ELR (cell line): ENCODE measurements at regions not wholly inside any gene's neighbourhood (a gene's known extent, or its start where the extent isn't known, plus 50 kb on each side); places are given as distances from the start of the nearest gene placed in this dataset.
"Not testable (repeated sequence)": the region's sequence is repeated elsewhere in the genome, so short reads cannot be mapped to it uniquely, and the experiment has no call there.

Source experiments
- DNase-seq: peaks from one replicate; pipeline ENCODE4 v3.0.0-alpha.2; 2015; ENCODE audit warnings: low read depth

DNA sequence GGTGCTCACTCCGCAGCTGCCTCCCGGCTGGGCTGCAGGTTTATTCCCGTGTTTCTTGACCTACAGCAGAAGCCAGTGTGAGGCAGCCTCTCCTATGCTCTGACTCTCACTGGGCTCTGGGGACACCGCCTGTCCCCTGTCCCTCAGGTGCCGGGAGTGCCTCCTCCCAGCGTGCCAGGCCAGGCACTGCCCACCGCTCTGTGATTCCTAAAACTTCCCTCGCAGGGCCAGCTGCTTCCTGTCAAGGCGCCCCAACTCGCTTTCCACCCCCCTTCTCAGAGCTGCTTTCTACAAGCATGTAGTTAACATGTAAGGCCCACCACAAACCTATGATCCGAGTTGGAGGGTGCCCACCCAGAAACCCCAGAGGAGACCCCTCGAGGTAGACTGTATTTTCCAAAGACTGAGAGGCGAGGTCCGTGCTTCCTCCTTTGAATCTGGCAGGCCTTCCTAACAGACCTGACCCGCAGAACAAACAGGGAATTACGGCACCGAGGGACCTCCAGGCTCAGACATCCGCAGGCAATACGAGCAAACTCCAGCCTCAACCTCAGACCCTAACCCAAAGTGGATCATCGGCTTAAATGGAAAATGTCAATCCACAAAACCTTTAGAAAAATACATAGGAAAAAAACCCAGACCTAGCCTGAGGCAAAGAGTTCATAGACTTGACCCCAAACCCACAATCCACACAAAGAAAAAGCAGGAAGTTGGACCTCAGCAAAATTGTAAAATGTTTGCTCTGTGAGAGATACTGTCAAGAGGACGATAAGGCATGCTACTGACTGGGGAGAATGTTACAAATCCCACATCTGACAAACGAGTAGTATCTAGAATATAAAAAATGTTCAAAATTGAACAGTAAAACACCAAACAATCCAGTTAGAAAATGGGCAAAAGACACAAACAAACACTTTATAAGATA lies 121.3 kb upstream of the IQSEC1 start:
- peak; percentile 35 for DNase-seq

DNA sequence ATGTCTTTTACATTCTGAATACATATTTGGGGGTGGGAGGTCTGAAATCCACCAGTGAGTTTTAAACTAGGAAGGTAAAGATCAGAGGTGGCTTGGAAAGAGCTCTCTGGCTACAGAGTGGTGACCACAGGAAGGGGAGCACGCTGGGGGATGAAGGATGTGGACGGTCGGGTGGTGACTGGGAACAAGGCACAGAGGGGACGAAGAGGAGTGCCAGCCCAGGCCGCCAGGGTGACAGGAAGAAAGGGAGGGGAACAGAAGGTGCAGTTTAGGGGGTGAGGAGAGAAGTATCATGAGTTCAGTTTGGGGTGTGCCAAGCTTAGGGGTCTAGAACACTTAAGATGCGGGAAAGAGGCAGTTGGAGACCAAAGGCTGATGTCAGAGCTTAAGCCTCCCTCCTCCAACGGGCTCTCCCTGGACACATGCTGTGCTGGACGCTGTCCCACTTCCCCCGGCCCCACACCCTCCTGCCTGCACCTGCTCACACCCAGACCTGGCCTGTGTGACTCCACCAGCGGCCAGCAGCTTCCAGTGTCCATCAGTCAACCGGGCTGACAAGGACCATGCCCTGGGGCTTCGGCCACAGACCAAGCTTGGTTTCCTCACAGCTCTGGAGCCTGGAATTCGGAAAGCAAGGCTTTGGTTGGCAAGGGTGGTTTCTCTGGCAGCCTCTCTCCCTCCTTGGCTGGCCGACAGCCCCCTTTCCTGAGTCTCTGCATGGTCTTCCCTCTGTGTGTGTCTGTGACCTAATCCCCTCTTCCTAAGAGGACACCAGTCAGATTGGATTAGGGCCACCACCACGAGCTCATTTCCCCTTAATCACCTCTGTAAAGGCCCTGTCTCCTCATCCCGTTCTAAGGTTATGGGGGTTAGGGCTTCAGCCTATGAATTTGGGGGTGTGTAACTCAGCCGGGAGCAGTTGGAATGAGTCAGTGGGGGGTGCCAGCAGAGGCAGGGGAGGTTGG lies 120.4 kb upstream of the IQSEC1 start:
- DNase-seq, result peak; percentile 15

- DNase-seq, result no peak
Observed at GRCh38 chr3:13192471-13193213, 119.4 kb upstream of the IQSEC1 start.

DNA sequence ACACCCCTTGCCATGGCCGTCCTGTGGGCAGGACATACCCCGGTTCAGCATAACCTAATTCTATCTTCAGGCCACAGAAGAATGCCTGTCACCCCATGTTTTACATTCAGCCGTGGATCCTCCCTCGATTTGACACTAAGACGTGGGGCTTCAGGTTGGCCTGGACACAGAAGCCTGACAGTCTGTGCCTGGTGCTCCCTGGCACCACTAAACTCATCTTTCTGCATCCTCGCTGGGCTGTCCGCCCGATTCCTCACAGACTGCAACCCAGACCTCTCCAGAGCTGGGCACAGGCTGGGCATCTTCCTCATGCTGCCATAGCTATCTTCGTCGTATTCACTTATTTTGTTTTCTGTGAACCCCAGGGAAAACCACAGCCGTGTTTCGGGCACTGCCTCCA lies 117.8 kb upstream of the IQSEC1 start:
- DNase-seq, result no peak

- no peak for DNase-seq
Observed at GRCh38 chr3:13190378-13190765, 117.1 kb upstream of the IQSEC1 start.

- DNase-seq, result peak; percentile 80
Observed at GRCh38 chr3:13189639-13190377, 116.6 kb upstream of the IQSEC1 start.

DNA sequence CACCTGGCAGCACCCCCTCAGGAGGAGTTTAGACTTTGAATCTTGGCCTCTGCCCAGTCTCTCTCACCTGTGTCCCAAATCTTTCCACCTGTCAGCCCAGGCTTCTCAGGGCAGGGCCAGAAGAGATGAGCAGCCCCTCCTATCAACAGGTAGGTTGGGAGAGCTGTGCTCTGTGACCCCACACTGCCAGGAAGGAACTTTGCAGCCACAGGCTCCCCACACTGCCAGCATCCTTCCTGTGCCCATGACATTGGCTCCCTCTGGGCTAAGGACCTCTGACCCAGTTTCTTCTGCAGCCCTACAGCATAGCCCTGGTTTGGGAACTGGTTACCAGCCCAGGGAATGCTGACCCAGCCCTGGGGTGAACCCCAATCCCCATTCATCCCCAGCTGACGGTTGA lies 115.7 kb upstream of the IQSEC1 start:
- DNase-seq, result no peak

DNA sequence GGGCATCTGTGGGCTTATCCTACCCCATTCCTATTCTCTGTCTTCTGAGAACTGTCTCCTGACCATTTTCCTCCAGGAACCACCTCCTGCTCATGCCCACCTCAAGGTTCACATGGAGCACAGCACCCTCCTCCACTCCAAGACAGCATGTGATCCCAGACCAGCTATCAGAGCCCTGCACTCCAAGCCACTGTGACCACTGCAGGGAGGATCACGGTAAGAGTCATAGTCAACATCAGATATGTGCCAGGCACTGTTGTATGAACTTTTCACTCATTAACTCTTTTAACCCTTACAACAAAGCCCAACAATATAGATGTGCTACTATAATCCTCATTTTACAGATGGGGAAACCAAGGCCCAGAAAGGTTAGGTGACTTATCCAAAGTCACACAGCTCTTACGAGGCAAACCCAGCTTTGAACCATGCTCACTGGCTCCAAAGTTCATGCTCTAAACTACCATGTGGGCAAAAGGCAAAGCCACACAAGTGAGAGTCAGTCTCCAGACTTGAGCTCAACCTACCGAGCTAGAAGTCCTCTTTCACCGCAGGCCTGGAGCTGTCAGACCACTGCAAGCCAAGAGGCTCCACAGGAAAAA lies 115.1 kb upstream of the IQSEC1 start:
- no peak for DNase-seq

GRCh38 chr3:13187593-13187992 lies 114.4 kb upstream of the IQSEC1 start:
- DNase-seq, result no peak

GRCh38 chr3:13186435-13186815 lies 113.2 kb upstream of the IQSEC1 start:
- DNase-seq, result no peak

DNA sequence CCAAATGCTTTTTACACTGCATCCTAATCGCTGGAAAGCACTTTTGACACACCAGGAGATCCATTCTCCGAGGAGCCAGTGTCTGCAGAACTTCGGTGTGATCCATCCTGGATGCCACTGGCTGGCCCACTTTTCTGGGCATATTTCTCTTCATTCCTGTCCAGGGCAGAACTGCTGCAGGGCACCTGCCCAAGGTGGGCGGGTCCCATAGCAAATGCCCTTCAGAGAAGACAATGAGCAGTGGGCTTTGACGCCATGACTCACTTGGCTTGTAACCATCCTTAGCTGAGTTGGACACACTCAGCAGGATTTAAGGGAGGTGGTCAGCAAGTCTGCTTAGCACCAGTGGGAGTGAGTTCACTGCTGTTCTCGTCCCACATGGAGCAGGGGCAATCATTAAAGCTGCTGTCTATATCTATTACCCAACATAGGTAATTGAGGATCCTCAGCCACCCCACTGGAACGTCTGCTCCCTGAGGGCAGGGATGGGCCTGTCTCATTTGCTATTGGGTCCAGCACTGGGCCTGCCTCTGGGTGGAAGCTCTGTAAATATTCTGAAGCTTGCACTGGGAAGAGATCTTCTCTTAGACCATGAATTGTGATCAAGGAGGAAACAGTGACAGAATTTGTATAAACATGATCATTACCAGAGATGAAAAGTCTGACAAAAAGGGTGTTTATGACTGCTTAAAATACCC lies 112.7 kb upstream of the IQSEC1 start:
- DNase-seq, result no peak

DNA sequence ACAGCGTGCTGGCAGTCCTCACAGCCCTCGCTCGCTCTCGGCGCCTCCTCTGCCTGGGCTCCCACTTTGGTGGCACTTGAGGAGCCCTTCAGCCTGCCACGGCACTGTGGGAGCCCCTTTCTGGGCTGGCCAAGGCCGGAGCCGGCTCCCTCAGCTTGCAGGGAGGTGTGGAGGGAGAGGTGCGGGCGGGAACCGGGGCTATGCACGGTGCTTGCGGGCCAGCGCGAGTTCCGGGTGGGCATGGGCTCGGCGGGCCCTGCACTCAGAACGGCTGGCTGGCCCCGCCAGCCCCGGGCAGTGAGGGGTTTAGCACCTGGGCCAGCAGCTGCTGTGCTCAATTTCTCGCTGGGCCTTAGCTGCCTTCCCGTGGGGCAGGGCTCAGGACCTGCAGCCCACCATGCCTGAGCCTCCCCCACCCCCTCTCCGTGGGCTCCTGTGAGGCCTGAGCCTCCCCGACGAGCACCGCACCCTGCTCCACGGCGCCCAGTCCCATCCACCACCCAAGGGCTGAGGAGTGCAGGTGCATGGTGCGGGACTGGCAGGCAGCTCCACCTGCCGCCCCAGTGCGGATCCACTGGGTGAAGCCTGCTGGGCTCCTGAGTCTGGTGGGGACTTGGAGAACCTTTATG lies 106.5 kb upstream of the IQSEC1 start:
- not testable (repeated sequence) for DNase-seq

GRCh38 chr3:13179181-13179580 lies 106.0 kb upstream of the IQSEC1 start:
- DNase-seq, result no peak

- DNase-seq, result no peak
Observed at GRCh38 chr3:13178107-13178506, 104.9 kb upstream of the IQSEC1 start.

DNA sequence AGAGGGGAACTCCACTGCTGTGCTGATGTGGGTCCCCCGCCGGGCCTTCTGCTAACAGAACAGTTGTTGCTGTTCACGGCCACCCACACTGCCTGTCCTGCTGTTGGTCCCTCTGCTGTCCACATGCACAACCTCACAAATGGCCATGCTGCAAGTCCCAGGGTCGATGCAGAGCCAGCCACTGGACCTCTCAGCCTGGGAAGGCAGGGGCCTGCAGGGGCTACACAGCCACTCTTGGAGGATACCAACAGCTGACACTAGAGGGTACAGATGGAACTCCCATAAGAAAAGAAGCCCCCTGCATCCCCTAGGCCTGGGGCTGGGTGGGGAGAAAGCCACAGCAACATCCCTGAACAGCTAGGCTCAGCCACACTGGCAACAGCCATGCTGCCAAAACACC lies 104.4 kb upstream of the IQSEC1 start:
- no peak for DNase-seq

- DNase-seq, result no peak
Observed at GRCh38 chr3:13177236-13177635, 104.0 kb upstream of the IQSEC1 start.

GRCh38 chr3:13176445-13176844 lies 103.2 kb upstream of the IQSEC1 start:
- no peak for DNase-seq

DNA sequence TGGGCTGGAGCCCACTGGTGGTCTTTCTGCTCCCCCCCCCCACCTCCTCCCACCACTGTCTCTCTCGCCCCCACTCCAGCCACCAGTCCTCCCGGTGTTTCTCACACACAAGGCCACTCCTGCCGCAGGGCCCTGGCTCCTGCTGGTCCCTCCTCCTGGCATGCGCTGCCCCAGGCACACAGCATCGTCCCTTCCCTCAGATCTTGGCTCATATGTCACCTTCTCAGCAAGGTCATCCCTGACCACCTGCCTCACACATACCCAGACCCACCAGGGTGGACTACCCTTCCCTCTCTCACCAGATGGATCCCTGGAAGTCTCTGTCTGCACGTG lies 101.5 kb upstream of the IQSEC1 start:
- DNase-seq, result no peak

- no peak for DNase-seq
Observed at GRCh38 chr3:13174011-13174802, 101.0 kb upstream of the IQSEC1 start.
